Neuronal stem cell (in vitro differentiated cells): ENCODE measurements at regions not wholly inside any gene's neighbourhood (a gene's known extent, or its start where the extent isn't known, plus 50 kb on each side); places are given as distances from the start of the nearest gene placed in this dataset.
"Not testable (repeated sequence)": the region's sequence is repeated elsewhere in the genome, so short reads cannot be mapped to it uniquely, and the experiment has no call there.

ENCODE experiments used
- DNase-seq: peaks from one replicate; pipeline ENCODE4 v3.0.0-alpha.2; 2013; ENCODE audit warnings: low spot score
- H2AFZ ChIP-seq: one replicate; pipeline ENCODE4 v1.6.1; 2013; ENCODE audit warnings: mild to moderate bottlenecking, low read length, inconsistent platforms
- H2AK5ac ChIP-seq: 2 replicates; pipeline ENCODE4 v1.6.1; 2013; ENCODE audit warnings: low read depth, mild to moderate bottlenecking, inconsistent platforms, low read length, moderate library complexity, mixed read lengths
- H2BK120ac ChIP-seq: 2 replicates; pipeline ENCODE4 v1.6.1; 2013; ENCODE audit warnings: low read depth, mild to moderate bottlenecking, inconsistent platforms, low read length, moderate library complexity, mixed read lengths
- H2BK12ac ChIP-seq: one replicate; pipeline ENCODE4 v1.6.1; 2013; ENCODE audit warnings: low read length, inconsistent platforms
- H2BK15ac ChIP-seq: 2 replicates; pipeline ENCODE4 v1.6.1; 2013; ENCODE audit warnings: mild to moderate bottlenecking, low read length, inconsistent platforms, mixed read lengths
- H2BK5ac ChIP-seq: one replicate; pipeline ENCODE4 v1.6.1; 2013; ENCODE audit warnings: inconsistent platforms, mild to moderate bottlenecking, low read length, moderate library complexity
- H3K14ac ChIP-seq: one replicate; pipeline ENCODE4 v1.6.1; 2013; ENCODE audit warnings: low read length, inconsistent platforms
- H3K18ac ChIP-seq: 2 replicates; pipeline ENCODE4 v1.6.1; 2013; ENCODE audit warnings: low read length, inconsistent platforms
- H3K23ac ChIP-seq: 2 replicates; pipeline ENCODE4 v1.6.1; 2013; ENCODE audit warnings: low read depth, mild to moderate bottlenecking, mixed read lengths, low read length, inconsistent platforms; ENCODE audit not compliant: poor library complexity
- H3K27ac ChIP-seq: replicated peaks from 3 replicates; pipeline ENCODE4 v1.5.1; 2013; ENCODE audit warnings: low read length, inconsistent platforms
- H3K27me3 ChIP-seq, 3 experiments: 2 replicates each; pipeline ENCODE4 v1.6.1; 2013; ENCODE audit warnings: low read length in 3 of 3, mild to moderate bottlenecking in 2 of 3, inconsistent platforms in 1 of 3, low read depth in 1 of 3, mixed read lengths in 1 of 3, moderate library complexity in 1 of 3; ENCODE audit not compliant: control insufficient read depth in 3 of 3, insufficient read depth in 3 of 3
- H3K36me3 ChIP-seq, 2 donors: replicated peaks in 1 of 2; 2 replicates each; pipeline ENCODE4 v1.6.1; 2013; ENCODE audit warnings: low read length in 2 of 2; ENCODE audit not compliant: control insufficient read depth in 2 of 2, insufficient read depth in 2 of 2
- H3K4ac ChIP-seq: 2 replicates; pipeline ENCODE4 v1.6.1; 2013; ENCODE audit warnings: inconsistent platforms, mild to moderate bottlenecking, low read length, moderate library complexity
- H3K4me1 ChIP-seq, 2 donors: 1 replicate in 1 of 2; 2 replicates in 1 of 2; pipeline ENCODE4 v1.6.1; 2013; ENCODE audit warnings: low read length in 2 of 2, low read depth in 1 of 2; ENCODE audit not compliant: control insufficient read depth in 2 of 2, insufficient read depth in 1 of 2
- H3K4me2 ChIP-seq: one replicate; pipeline ENCODE4 v1.6.1; 2013; ENCODE audit warnings: mild to moderate bottlenecking, low read length, inconsistent platforms; ENCODE audit not compliant: insufficient read depth, poor library complexity, severe bottlenecking
- H3K4me3 ChIP-seq, 2 donors: 2 replicates each; pipeline ENCODE4 v1.5.1; 2013; ENCODE audit warnings: low read length in 2 of 2, mild to moderate bottlenecking in 2 of 2, inconsistent platforms in 1 of 2, moderate library complexity in 1 of 2
- H3K79me1 ChIP-seq: one replicate; pipeline ENCODE4 v1.6.1; 2013; ENCODE audit warnings: low read depth, mild to moderate bottlenecking, inconsistent platforms, low read length, moderate library complexity
- H3K9ac ChIP-seq: one replicate; pipeline ENCODE4 v1.6.1; 2013; ENCODE audit warnings: mild to moderate bottlenecking, low read depth, low read length, inconsistent platforms; ENCODE audit not compliant: poor library complexity
- H3K9me3 ChIP-seq, 2 donors: replicated peaks in 1 of 2; 2 replicates each; pipeline versions ENCODE3 to v1.6.1; 2013; ENCODE audit warnings: low read length in 2 of 2, mild to moderate bottlenecking in 2 of 2, inconsistent platforms in 1 of 2, low read depth in 1 of 2, mixed read lengths in 1 of 2, moderate library complexity in 1 of 2; ENCODE audit not compliant: control insufficient read depth in 2 of 2, insufficient read depth in 1 of 2
- H4K8ac ChIP-seq: one replicate; pipeline ENCODE4 v1.6.1; 2013; ENCODE audit warnings: low read depth, mild to moderate bottlenecking, inconsistent platforms, low read length, moderate library complexity
- H4K91ac ChIP-seq: one replicate; pipeline ENCODE4 v1.6.1; 2013; ENCODE audit warnings: low read length, low read depth, mild to moderate bottlenecking, inconsistent platforms; ENCODE audit not compliant: poor library complexity
- WGBS, 2 donors: extraction: QIAGEN DNeasy Blood & Tissue Kit; methylation state at CpG; one replicate each; pipeline ENCODE4 v1.1.7; 2013; ENCODE audit warnings: missing lambda C conversion rate in 2 of 2, mixed read lengths in 1 of 2; ENCODE audit not compliant: insufficient read length in 2 of 2, insufficient replicate concordance in 1 of 2; ENCODE audit errors: extremely low coverage in 2 of 2; 5-methylcytosine and 5-hydroxymethylcytosine counted together

DNA sequence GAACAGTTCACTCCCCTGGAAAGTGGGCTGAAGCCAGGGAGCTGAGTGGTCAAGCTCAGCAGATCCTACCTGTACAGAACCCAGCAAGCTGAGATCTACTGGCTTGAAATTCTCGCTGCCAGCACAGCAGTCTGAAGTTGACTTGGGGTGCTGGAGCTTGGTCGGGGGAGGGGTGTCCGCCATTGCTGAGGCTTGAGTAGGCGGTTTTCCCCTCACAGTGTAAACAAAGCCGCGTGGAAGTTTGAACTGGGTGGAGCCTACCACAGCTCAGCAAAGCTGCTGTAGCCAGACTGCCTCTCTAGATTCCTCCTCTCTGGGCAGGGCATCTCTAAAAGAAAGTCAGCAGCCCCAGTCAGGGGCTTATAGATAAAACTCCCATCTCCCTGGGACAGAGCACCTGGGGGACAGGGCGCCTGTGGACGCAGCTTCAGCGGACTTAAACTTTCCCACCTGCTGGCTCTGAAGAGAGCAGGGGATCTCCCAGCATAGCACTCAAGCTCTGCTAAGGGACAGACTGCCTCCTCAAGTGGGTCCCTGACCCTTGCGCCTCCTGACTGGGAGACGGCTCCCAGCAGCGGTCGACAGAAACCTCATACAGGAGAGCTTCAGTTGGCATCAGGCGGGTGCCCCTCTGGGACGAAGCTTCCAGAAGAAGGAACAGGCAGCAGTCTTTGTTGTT, 135.3 kb upstream of the HS3ST4 start:
- H4K8ac ChIP-seq, H2AFZ ChIP-seq, H3K27ac ChIP-seq, H3K4me2 ChIP-seq, H2BK12ac ChIP-seq, H3K23ac ChIP-seq, H3K4me1 ChIP-seq, DNase-seq, H3K9ac ChIP-seq, H3K36me3 ChIP-seq, H2BK120ac ChIP-seq, H3K79me1 ChIP-seq, H2BK15ac ChIP-seq, H3K9me3 ChIP-seq, H3K4ac ChIP-seq, H4K91ac ChIP-seq, H3K27me3 ChIP-seq: not testable (repeated sequence)
- peak overlapping the region; percentile 36 for H2AK5ac ChIP-seq
- H3K14ac ChIP-seq: peak overlapping the region; percentile 82
- peak overlapping the region; percentile 64 for H3K18ac ChIP-seq
- peak overlapping the region in 1 of 2 donors; percentile 30 for H3K4me3 ChIP-seq
- WGBS, 2 donors: no CpG with 5 or more reads among the region's 15 CpGs
- peak overlapping the region; percentile 71 for H2BK5ac ChIP-seq

DNA sequence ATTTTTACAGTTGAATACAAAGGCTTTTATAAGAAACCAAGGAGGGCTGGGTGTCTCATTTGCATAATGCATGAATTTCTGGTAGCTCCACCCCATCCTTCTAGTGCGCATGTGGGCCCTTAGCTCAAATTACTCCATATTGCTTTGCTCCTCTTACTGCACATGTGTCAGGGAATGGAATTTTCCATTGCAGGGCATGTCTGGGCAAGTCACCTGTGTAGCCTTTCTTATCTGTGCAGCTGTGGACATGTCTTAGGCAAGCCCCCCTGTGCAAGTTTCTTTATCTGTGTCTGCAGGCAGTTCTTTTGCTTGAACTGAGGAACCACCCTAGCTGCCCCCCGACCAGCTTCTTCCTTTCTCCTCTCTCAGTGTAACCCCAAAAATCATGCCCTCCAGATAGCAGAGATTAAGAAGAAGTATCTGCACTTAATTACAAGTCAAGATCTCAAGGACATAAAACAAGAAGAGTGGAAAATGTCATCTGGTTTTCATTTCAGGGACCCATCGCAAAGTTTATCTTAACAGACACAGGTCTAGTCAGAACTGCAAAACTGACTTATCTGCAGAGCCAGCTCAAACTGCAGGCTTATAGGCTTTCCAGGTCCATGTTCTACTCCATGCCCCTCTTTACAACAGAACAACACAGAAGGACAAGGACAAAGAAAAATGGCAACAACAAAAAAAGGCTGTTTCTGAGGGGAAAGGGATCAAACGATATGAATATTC, 137.9 kb upstream of the HS3ST4 start:
- no peak overlapping the region for H3K23ac ChIP-seq
- H2AK5ac ChIP-seq: no peak overlapping the region
- H2AFZ ChIP-seq: peak overlapping the region; percentile 38
- no peak overlapping the region for H4K8ac ChIP-seq
- H3K27ac ChIP-seq: peak overlapping the region; percentile 7
- no CpG with 5 or more reads among the region's 4 CpGs for WGBS, 2 donors
- no peak overlapping the region for H3K18ac ChIP-seq
- H3K9ac ChIP-seq: no peak overlapping the region
- H3K4me3 ChIP-seq: no peak overlapping the region
- H2BK15ac ChIP-seq: no peak overlapping the region
- H2BK120ac ChIP-seq: no peak overlapping the region
- H3K4me2 ChIP-seq: no peak overlapping the region
- H4K91ac ChIP-seq: no peak overlapping the region
- no peak overlapping the region for H3K4ac ChIP-seq
- H3K14ac ChIP-seq: no peak overlapping the region
- no peak overlapping the region for H2BK5ac ChIP-seq
- no peak overlapping the region for H2BK12ac ChIP-seq
- no peaks in the 10 kb centered on the region for H3K27me3 ChIP-seq
- no peak for DNase-seq
- H3K9me3 ChIP-seq: peaks cover 0 to 6% of the 10 kb centered on the region in 2 donors
- no peaks in the 10 kb centered on the region for H3K36me3 ChIP-seq
- no peaks in the 10 kb centered on the region for H3K79me1 ChIP-seq
- H3K4me1 ChIP-seq: peaks cover 0 to 2% of the 10 kb centered on the region in 2 donors

DNA sequence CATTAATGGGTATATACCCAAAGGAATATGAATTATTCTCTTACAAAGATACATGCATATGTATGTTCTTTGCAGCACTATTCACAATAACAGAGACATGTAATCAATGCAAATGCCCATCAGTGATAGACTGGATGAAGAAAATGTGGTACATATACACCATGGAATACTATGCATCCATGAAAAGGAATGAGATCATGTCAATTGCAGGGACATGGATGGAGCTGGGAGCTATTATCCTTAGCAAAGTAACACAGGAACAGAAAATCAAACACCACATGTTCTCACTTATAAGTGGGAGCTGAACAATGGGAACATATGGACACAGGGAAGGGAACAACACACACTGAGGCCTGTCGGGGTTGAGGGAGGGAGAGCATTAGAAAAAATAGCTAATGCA, 141.1 kb upstream of the HS3ST4 start:
- no peak overlapping the region for H2BK12ac ChIP-seq
- H4K8ac ChIP-seq: no peak overlapping the region
- H3K18ac ChIP-seq: no peak overlapping the region
- H3K27me3 ChIP-seq: no peaks in the 10 kb centered on the region
- peaks cover 0 to 6% of the 10 kb centered on the region in 2 donors for H3K9me3 ChIP-seq
- H3K4ac ChIP-seq: no peak overlapping the region
- no peak overlapping the region for H3K14ac ChIP-seq
- no peak overlapping the region for H3K27ac ChIP-seq
- no CpG with 5 or more reads among the region's 1 CpG for WGBS, 2 donors
- H2BK120ac ChIP-seq: no peak overlapping the region
- no peak overlapping the region for H2AK5ac ChIP-seq
- peaks cover 0 to 2% of the 10 kb centered on the region in 2 donors for H3K4me1 ChIP-seq
- H3K4me2 ChIP-seq: no peak overlapping the region
- no peak overlapping the region for H2BK5ac ChIP-seq
- no peak overlapping the region for H4K91ac ChIP-seq
- H3K23ac ChIP-seq: no peak overlapping the region
- H3K4me3 ChIP-seq: no peak overlapping the region
- H3K9ac ChIP-seq: no peak overlapping the region
- H2AFZ ChIP-seq: no peak overlapping the region
- H2BK15ac ChIP-seq: no peak overlapping the region
- no peaks in the 10 kb centered on the region for H3K36me3 ChIP-seq
- no peaks in the 10 kb centered on the region for H3K79me1 ChIP-seq
- no peak for DNase-seq

DNA sequence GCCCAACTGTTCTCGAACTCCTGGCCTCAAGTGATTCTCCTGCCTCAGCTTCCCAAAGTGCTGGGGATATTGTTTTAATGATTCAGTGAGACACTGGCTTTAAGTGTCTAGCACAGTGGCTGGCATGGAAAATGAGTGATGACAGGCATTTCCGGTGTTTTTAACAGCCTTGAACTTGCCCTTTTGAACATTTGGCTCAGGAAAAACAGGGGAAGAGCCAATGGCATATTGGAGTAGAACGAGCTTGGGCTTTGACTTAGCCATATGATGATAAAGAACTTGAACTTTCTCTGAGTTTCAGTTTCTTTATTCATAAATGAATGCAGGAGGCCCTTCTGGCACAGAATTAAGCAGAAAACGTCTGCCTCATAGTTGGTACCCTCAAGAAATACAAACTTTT, 145.0 kb upstream of the HS3ST4 start:
- Histone ChIP-seq H4K8ac (no peak overlapping the region), H2AK5ac (no peak overlapping the region), H3K4me1 (peaks cover 0 to 2% of the 10 kb centered on the region in 2 donors), H2BK15ac (no peak overlapping the region), H3K4me2 (no peak overlapping the region), H3K27me3 (no peaks in the 10 kb centered on the region), H2BK12ac (no peak overlapping the region), H4K91ac (no peak overlapping the region), H2AFZ (no peak overlapping the region), H3K14ac (no peak overlapping the region), H3K79me1 (no peaks in the 10 kb centered on the region), H3K36me3 (no peaks in the 10 kb centered on the region), H3K9ac (no peak overlapping the region), H3K27ac (no peak overlapping the region), H3K4me3 (no peak overlapping the region), H2BK5ac (no peak overlapping the region), H3K9me3 (no peaks in the 10 kb centered on the region), H3K4ac (no peak overlapping the region), H3K23ac (no peak overlapping the region), H2BK120ac (no peak overlapping the region), H3K18ac (no peak overlapping the region)
- no peak for DNase-seq
- no CpG with 5 or more reads among the region's 4 CpGs for WGBS, 2 donors
